HG02970 (cell line): ENCODE measurements at regions not wholly inside any gene's neighbourhood (a gene's known extent, or its start where the extent isn't known, plus 50 kb on each side); places are given as distances from the start of the nearest gene placed in this dataset.

ENCODE experiments used
- ATAC-seq: cut with Tn5 transposase; IDR thresholded peaks from one replicate; pipeline ENCODE4 v1.9.1; 2021; ENCODE audit warnings: mild to moderate bottlenecking, moderate library complexity, moderate number of reproducible peaks; ENCODE audit not compliant: unreplicated experiment, low FRiP score

DNA sequence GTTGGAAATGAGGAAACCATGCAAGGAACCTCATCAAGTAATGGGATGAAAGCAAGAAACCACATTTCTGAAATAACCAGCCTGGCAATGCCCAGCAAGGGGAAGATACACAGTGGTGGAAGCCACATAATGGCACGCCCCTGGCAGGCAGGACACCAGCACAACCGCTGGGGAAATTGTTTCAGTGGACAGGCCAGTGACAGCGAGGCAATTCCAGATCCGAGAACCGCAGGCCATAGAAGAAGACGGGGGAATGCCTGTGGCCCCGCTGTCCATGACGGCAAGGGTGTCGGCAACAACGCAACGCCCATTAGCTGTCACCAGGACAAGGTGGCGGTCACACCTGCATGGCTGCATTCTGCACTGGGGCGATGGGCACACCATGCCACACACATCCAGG, 1389.6 kb downstream of the BRD1 start:
- ATAC-seq: no peak

DNA sequence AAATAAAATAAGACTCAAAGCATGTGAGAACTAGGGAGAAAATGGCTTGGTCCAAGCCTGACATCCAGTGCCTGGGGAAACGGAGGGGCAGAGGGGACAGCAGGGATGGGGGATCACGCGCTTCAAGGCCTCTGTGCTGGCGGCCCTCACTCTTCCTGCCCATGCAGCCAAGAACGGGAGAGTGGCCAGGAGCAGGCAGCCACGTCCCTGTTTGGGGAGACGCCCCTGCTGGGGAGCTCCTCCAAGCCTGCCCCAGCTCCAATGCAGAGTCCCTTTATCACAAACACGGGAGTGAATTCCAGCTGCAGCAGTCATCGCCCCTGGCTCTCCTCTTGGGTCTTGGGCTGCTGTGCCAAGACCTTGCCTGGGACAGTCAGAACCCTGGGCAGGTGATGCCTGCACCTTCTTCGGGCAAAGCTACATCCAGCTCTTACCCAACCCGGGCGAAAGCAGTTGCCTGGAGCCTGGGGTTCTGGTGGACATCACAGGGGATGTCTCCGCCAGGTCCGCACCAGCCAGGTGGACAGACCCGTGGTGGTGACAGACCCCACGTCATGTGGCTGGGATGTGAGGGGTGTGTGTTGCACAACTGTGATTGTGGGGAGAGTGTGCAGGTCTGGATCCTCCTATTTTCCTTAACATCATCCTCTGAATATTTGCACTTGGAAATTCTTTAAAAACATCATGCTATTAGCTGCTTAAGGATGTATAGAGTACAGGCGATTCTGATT, 1391.3 kb downstream of the BRD1 start:
- ATAC-seq: no peak

DNA sequence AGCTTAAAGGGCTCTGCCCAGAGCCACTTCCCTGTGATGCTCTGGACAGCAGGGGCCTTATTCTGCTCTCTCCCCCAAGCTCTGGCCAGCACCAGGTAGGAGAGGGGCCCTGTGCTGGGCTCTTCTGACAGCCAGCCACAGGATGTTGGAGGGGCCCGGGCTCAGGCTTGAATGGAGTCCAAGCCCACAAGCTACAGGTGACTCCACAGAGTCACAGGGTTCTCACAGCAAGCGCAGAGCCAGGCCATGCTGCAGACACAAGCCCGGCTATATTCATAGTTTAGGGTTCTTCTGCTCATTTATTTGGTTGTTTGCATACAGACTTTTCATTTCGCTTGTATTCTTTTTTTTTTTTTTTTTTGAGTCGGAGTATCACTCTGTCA, 1392.8 kb downstream of the BRD1 start:
- ATAC-seq: no peak

DNA sequence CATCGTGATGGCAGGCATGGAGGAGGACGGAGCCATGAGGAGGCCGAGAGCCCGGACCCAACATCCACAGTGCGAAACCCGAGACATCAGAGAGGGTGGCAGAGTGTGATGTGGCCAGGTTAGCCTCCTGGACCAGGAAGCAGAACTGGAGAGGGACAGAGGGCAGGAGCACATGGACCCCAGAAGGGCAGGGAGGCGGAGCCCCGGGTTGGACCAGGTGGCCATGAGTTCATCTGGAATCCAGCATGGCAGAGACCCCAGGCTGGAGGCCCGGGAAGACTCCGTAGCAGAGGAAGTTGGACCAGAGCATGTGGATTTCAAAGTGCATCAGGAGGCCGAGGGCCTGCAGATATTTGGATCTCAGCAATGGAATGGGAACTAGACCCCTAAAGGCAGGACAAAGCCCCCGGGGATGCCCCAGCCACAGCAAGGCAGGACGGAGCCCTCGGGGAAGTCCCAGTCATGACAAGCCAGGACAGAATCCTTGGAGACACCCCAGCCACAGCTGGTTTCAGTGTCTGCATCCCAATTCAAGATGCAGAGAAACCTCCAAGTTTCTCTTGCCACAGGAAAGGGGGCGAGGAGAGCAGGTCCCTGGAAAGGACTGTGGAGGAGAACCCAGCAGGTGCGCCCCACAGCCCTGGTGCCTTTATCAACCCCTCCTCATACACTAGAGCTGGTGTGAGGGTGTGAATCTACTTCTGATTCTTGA, 1393.4 kb downstream of the BRD1 start:
- ATAC-seq: no peak

DNA sequence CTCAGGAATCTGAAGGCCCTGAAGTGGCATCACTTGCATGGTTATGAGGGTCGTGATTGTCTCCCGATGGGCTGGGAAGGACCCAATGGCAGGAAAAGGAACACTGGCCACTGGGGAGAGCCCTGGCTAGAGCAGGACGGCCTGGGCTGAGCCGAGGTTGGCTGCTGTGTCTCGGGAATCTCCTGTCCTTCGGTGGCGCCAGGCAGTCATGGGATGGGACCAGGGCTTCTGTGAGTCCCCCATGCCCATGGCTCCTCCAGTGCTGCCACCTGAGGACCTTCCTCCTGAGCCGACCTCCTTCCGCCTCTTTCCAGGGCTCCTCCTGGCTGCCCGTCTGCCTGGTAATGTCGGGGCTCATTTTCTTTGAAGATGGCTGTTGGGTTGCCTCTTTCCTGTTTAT, 1394.0 kb downstream of the BRD1 start:
- no peak for ATAC-seq

DNA sequence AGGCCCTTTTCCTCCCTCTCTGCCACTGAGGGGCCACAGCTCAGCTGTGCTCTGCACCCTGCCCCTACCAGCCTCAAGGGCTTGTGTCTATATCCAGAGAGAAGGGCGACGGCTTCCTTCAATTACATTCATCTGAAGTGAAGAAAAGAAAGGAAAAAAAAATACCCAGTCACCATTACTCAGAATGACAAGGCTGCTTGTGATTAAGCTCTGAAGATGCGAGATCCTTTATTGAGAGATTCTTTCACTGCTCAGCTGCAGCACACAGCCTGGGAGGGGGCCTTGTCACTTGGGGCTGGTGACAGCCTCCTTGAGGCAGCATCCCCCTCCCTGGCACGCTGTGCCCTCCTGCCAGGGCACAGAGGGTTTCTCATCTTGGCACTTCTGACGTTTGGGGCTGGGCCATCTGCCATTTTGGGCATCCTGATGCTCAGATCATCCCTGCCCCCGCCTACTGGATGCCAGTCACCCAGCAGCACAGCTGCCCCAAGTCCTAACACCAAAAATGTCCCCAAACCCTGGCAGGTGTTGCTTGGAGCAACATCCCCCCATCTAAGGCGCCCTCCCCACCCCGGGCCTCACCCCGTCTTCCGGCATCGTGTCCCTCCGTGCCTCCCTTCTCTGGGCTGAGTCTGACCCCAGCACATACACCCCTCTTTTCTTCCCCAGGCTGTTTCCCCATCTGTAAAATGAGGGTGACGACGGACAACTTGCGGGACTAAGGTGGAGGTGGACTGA, 1394.7 kb downstream of the BRD1 start:
- no peak for ATAC-seq

DNA sequence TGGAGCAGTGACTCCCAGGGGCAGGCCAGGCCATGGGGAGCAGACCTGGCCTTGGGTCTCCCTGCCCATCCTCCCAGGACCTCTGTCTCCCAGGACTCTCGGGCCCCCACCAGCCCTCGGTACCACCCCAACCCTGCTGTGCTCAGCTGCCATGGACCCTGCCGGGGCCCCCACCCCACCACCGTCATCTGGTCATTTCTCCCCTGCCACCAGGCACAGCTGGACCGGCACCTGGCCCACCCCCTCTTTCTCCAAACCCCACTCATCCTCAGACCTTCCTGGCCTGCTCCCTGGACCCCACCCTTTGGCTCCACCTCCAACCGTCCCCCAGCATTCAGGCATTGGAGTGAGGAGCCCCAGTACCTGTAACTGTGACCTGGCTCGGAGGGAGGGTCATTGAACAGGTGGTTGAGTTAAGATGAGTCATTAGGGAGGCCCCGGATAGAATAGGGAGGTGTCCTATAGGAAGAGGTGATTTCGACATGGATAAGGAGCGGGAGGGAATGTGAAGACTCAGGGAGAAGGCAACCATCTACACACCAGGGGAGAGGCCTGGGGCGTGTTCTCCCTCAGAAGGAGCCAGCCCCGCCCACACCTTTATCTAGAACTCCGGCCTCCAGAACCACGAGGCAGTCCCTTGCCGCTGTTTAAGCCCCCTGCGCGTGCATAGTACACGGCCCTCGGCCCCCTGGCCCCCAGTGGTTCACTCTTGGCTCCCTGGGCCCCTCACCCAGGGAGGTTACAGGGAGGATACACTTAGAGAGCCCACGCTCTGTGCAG, 1395.9 kb downstream of the BRD1 start:
- no peak for ATAC-seq

DNA sequence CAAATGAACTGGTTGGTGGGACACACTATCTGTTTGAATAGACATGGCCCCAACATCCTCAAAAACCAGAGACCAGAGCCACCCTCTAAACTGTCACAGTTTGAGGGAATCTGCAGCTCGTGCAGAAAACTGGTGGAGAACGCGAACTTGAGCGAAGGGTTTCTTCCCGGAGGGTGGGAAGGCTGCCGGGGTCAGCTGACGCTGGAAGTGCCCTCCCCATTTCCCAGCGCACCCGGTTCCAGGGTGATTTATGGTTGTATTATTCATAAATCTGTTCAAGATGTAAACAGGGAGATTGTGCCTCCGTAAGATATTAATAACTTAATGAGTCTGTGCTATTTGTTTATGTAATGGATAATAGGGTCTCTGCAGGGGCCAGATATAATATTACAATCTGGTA, 1396.7 kb downstream of the BRD1 start:
- ATAC-seq: no peak

DNA sequence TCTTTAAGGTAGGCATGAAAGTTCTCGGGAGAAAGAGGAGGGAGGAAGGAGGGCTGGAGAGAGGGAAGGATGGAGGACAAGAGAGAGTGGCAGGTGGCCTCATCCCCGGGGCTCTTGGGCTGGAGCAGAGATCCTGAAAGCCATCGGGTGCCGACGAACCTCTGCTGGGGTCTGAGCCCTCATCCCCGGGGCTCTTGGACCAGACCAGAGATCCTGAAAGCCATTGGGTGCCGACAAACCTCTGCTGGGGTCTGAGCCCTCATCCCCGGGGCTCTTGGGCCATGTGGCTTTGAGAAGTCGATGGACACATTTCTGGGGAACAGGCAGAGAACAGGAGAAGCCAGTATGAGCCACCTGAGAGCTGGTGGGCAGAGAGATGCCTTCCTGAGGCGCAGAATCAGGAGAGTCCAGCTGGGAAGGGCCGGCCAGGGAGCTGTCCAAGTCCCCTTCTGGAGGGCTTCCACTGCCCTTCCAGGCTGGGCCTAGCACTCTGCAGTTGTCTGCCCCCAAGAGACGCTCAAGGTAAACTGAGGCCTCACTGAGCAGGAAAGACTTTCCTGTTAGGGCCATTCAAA, 1398.1 kb downstream of the BRD1 start:
- ATAC-seq: no peak

DNA sequence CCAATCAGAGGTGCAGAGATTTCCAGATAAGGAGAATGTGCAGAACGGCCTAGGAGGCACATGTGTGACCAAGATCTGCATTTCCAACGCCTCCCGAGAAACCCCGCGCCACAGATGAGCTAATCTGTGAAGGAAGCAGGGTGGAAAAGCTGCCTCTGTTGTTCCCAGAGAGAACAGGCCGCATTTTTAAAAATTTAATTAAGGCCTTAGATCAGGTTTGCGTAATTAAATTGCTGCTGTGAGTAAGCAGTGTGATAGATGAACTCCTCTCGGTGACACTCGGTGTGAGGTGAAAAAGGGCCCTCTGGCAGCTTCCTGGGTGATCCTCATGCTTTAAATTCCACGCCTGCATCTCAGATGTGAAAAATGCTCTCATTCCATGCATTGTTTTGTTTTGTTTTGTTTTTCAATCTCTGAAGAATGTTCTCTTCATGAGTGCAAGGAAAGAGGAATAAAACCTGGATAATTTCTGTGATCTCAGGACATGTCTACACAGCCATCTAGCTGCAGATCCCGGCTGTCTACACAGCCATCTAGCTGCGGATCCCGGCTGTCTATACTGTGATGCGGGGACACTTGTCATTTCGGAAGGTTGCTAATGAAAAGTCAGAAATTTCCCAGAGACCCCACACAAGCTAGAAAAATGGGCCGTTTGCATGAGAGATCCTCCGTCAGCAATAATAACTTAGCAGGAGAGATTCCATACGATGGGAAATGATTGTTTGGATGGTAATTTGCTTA, 1398.9 kb downstream of the BRD1 start:
- no peak for ATAC-seq

DNA sequence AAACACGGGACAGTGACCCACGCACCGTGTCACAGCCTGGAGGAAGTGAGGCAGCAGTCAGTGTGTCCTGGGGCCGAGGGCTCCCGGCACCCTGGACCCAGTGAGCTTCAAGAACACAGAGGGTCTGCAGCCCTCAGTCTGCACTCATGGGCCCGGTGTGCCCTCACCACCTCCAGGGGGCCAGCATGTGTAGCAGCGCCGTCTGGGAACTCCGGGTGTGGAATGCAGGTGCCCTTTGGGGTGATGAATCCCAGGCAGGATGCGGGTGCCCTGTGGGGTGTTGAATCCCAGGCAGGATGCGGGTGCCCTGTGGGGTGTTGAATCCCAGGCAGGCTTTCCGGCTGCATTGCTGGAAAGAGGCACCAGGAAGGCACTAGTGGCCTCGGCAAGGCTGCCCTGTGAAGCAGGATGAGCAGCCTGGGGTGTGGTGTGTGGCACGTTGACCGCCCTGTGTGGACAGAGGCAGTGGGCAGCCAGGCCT, 1399.9 kb downstream of the BRD1 start:
- no peak for ATAC-seq

DNA sequence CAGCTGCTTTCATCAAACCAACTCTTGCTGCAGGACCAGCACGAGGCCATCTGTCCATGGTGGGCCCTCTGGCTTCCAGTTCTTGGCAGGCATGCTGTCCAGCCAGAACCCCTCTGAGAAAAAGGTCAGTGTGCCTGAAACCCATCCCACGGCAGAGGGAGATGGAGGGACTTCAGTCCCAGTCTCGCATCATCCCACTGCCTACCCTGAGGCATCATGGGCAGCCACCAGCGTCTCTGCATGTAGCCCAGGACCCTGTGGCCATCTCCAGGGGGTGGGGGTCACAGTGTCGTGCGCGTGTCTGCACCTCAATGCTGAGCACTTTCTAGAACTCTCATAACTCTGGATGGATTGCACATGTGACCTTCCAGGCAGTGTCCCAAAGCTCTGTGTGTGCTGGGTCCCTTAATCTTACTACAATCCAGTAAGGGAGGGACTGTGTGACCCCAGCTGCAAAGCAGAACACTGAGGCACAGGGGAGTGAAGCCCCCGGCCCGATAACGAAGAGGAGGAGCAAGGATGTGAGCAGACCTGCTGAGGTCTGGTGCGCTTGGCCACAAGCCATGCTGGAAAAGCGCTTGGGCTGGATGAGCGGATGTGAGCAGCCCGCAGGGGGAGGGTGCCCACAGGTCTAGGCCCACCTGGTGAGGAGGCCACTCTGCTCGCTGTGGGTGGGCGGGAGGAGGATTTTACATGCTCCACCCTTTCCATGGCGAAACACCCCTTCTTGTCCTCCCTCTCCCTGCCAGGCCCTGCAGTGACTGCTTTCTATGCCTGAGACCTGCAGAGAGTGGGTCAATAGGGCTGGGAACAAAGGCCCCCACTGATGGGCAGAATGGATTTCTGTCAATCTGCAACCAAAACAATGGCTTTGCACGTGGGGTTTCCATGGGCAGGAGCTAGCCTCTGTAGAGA, 1401.0 kb downstream of the BRD1 start:
- no peak for ATAC-seq

DNA sequence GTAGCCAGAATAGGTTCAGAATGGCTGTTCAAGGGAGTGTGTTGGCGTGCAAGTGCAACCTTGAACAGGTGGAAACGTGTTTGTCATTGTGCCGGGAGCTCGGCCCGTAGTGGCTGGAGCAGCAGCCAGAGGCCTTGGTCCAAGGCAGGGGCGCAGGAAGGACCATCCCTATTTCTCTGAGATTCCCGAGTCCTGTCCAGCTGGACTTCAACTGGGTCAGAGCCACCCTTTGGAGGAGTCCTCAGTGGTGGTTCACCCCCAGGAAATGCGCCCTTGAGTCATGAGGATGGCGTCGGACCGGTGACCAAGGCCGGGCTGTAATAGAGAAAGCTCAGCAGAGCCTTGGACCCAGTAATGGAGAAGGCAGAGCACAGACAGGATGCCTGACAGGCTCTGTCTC, 1402.0 kb downstream of the BRD1 start:
- no peak for ATAC-seq

DNA sequence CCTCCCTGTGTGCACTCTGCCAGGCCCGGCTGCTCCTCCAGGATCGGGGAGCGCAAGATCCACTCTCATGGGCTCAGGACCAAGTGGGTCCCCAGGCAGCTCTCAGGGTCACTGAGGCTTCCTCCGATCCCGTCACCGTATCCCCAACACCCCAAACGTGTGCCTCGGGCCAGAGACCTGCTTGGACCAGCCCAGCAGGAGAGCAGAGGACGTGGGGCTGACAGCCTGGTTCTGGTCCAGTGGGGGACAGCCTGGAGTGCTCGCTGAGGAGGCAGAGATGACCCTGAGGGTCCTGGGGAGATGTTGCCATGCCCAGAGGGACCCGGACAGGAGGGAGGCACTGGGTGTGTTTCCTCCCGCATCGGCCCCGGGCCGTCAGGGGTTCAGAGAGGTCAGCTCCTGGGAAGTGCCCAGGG, 1402.6 kb downstream of the BRD1 start:
- ATAC-seq: no peak

DNA sequence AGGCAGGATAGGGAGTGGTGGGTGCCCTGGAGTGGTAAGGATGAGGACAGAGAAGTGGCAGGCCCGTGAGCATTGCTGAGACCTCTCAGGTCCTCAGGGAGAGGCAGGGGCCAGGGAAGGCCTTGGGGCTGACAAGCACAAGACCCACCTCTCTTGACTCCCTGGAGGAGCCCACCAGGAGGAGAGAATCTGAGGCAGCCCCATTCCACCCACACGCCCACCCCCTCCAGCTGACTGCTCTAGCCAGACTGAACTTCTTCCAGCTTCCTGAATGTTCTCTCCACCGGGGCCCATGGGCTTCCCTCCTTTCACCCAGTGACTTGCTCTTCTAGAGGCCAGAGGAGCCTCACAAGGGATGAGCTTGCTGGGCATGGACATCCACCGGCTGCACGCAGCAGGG, 1403.0 kb downstream of the BRD1 start:
- ATAC-seq: no peak

DNA sequence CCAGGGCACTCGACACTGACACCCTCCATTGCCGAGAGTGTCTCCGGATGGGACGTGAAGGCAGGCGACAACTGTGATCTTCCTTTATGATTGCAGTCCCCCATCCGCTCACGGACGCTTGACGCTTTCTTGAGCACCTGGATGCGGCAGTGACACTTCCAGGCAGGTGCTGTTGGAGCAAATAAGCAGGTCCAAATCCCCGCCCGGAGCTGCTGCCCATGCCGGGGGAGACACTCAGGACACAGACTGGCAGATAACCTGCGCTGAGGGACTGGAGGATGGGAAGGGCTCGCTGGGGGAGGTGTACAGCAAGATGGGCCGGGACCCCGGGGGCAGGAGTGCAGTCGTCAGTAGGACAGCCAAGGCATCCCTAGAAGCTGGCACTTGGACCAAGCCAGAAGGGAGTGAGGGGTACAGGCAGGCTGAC, 1403.5 kb downstream of the BRD1 start:
- no peak for ATAC-seq

DNA sequence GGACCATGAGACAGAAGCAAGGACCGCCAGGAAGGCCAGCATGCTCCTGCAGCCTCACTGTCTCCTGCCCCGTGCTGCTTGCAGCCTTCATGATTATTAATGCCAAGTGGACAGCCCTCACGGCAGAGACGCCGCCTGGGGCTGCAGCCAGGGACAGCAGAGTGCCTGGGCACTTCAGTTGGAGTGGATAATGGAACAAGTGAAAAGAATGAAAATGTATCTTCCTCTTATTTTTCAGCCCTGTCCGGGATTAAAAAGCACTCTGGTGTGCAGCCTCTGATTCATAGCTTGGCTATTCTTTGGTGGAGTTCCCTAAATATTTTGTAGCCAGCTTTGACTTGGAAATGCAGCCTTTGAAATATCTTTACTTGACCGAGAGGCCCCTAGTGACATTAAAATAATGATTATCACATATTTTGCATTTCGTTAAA, 1404.2 kb downstream of the BRD1 start:
- no peak for ATAC-seq

DNA sequence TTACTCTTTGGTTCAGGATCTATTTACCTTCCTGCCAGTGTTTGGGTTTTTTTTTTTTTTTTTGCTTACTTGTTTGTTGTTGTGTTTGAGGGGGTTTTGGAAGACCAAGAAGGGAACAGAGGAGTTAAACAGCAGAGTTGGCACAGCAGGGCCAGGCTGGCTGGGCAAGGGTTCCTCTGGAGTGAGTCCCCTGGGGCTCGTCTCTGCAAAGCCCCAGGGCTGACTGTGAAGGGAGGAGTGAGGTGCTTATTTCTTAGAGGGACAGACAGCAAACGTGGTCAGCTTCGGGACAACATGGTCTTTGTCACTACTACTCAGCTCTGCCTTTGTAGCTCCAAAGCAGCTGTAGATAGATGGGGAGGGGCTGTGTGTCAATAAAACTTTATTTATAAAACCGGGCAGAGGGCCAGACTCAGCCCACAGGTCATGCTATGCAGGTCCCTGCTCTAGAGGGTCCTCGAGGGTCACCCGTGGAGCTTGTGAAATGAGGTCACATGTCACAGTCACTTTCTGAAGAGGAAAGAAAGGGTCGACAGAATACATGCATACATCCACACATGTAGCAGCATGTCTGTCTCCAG, 1404.7 kb downstream of the BRD1 start:
- no peak for ATAC-seq
